H9 (cell line): ENCODE measurements at regions not wholly inside any gene's neighbourhood (a gene's known extent, or its start where the extent isn't known, plus 50 kb on each side); places are given as distances from the start of the nearest gene placed in this dataset.

Source experiments
- DNase-seq: peaks from one replicate; pipeline ENCODE4 v3.0.0-alpha.2; 2017
- H2AFZ ChIP-seq: one replicate; pipeline ENCODE4 v1.6.1; 2013; ENCODE audit warnings: mild to moderate bottlenecking, low read length, control low read depth, moderate library complexity
- H2AK5ac ChIP-seq: 2 replicates; pipeline ENCODE4 v1.6.1; 2013; ENCODE audit warnings: low read length, control low read depth, mixed read lengths; ENCODE audit not compliant: insufficient read length
- H2BK120ac ChIP-seq: one replicate; pipeline ENCODE4 v1.6.1; 2013; ENCODE audit warnings: low read depth, mild to moderate bottlenecking, low read length, control low read depth, inconsistent platforms; ENCODE audit not compliant: poor library complexity, severe bottlenecking
- H2BK12ac ChIP-seq: 2 replicates; pipeline ENCODE4 v1.6.1; 2013; ENCODE audit warnings: low read length, control low read depth, mixed read lengths, low read depth; ENCODE audit not compliant: insufficient read length
- H2BK15ac ChIP-seq: 2 replicates; pipeline ENCODE4 v1.6.1; 2013; ENCODE audit warnings: low read depth, low read length, control low read depth
- H2BK20ac ChIP-seq: one replicate; pipeline ENCODE4 v1.6.1; 2013; ENCODE audit warnings: low read depth, mild to moderate bottlenecking, low read length, control low read depth, inconsistent platforms; ENCODE audit not compliant: poor library complexity, severe bottlenecking
- H2BK5ac ChIP-seq: 2 replicates; pipeline ENCODE4 v1.6.1; 2013; ENCODE audit warnings: low read length, control low read depth, mixed read lengths; ENCODE audit not compliant: insufficient read length
- H3K14ac ChIP-seq: 2 replicates; pipeline ENCODE4 v1.6.1; 2013; ENCODE audit warnings: low read length, control low read depth; ENCODE audit not compliant: insufficient read depth
- H3K18ac ChIP-seq: 2 replicates; pipeline ENCODE4 v1.6.1; 2013; ENCODE audit warnings: low read depth, mild to moderate bottlenecking, mixed read lengths, low read length, control low read depth; ENCODE audit not compliant: insufficient read length
- H3K23ac ChIP-seq: 2 replicates; pipeline ENCODE4 v1.6.1; 2013; ENCODE audit warnings: low read length, control low read depth, mixed read lengths, low read depth; ENCODE audit not compliant: insufficient read length
- H3K23me2 ChIP-seq: 2 replicates; pipeline ENCODE4 v1.6.1; 2013; ENCODE audit warnings: low read depth, mild to moderate bottlenecking, mixed read lengths, low read length, control low read depth; ENCODE audit not compliant: insufficient read length, poor library complexity, severe bottlenecking
- H3K27ac ChIP-seq: 2 replicates; pipeline ENCODE4 v1.5.1; 2013; ENCODE audit warnings: low read length, control low read depth, mixed read lengths, low read depth; ENCODE audit not compliant: insufficient read length
- H3K27me3 ChIP-seq: 2 replicates; pipeline ENCODE4 v1.6.1; 2013; ENCODE audit warnings: low read length, control low read depth, inconsistent platforms; ENCODE audit not compliant: insufficient read depth
- H3K4ac ChIP-seq: 2 replicates; pipeline ENCODE4 v1.6.1; 2013; ENCODE audit warnings: low read depth, mild to moderate bottlenecking, control low read depth, inconsistent platforms, low read length, moderate library complexity
- H3K4me1 ChIP-seq: 2 replicates; pipeline ENCODE4 v1.6.1; 2013; ENCODE audit warnings: low read length, control low read depth, inconsistent platforms; ENCODE audit not compliant: insufficient read depth
- H3K4me2 ChIP-seq: 2 replicates; pipeline ENCODE4 v1.6.1; 2013; ENCODE audit warnings: low read length, control low read depth, mixed read lengths; ENCODE audit not compliant: insufficient read length, insufficient read depth
- H3K56ac ChIP-seq: 2 replicates; pipeline ENCODE4 v1.6.1; 2013; ENCODE audit warnings: low read depth, mild to moderate bottlenecking, mixed read lengths, low read length, control low read depth; ENCODE audit not compliant: insufficient read length
- H3K79me1 ChIP-seq: 2 replicates; pipeline ENCODE4 v1.6.1; 2013; ENCODE audit warnings: low read depth, mild to moderate bottlenecking, moderate library complexity, low read length, control low read depth, inconsistent platforms; ENCODE audit not compliant: insufficient read depth, poor library complexity, severe bottlenecking
- H3K79me2 ChIP-seq: 2 replicates; pipeline ENCODE4 v1.6.1; 2013; ENCODE audit warnings: low read length, control low read depth, inconsistent platforms; ENCODE audit not compliant: insufficient read depth
- H3K9ac ChIP-seq: 2 replicates; pipeline ENCODE4 v1.6.1; 2013; ENCODE audit warnings: low read length, control low read depth, mixed read lengths; ENCODE audit not compliant: insufficient read length; ENCODE audit errors: extremely low read depth
- H3K9me3 ChIP-seq: one replicate; pipeline ENCODE4 v1.6.1; 2013; ENCODE audit warnings: low read depth, low read length, inconsistent platforms; ENCODE audit not compliant: control insufficient read depth
- H3T11ph ChIP-seq: one replicate; pipeline ENCODE4 v1.6.1; 2013; ENCODE audit warnings: mild to moderate bottlenecking, low read length, control low read depth, inconsistent platforms
- H4K20me1 ChIP-seq: one replicate; pipeline ENCODE4 v1.6.1; 2013; ENCODE audit not compliant: control insufficient read depth, insufficient read length, insufficient read depth
- H4K5ac ChIP-seq: 2 replicates; pipeline ENCODE4 v1.6.1; 2013; ENCODE audit warnings: low read depth, mild to moderate bottlenecking, mixed read lengths, low read length, control low read depth; ENCODE audit not compliant: insufficient read length
- H4K8ac ChIP-seq: replicated peaks from 2 replicates; pipeline ENCODE4 v1.6.1; 2013; ENCODE audit warnings: low read length, control low read depth, mixed read lengths, low read depth; ENCODE audit not compliant: insufficient read length
- H4K91ac ChIP-seq: 2 replicates; pipeline ENCODE4 v1.6.1; 2013; ENCODE audit warnings: low read depth, mild to moderate bottlenecking, moderate library complexity, mixed read lengths, low read length, control low read depth; ENCODE audit not compliant: insufficient read length
- H3K27ac Mint-ChIP-seq, 3 experiments: 2 replicates in 2 of 3; 3 replicates in 1 of 3; pipeline ENCODE4 v1.8.0; 2020 to 2021; ENCODE audit warnings: mixed read lengths in 3 of 3, mild to moderate bottlenecking in 1 of 3, moderate library complexity in 1 of 3
- H3K27me3 Mint-ChIP-seq: 2 replicates; pipeline ENCODE4 v1.8.0; 2021; ENCODE audit warnings: low read depth, mild to moderate bottlenecking, moderate library complexity, mixed read lengths
- H3K36me3 Mint-ChIP-seq, 3 experiments: 2 replicates in 2 of 3; 3 replicates in 1 of 3; pipeline ENCODE4 v1.8.0; 2020 to 2021; ENCODE audit warnings: low read depth in 3 of 3, mixed read lengths in 3 of 3; ENCODE audit not compliant: insufficient read depth in 1 of 3
- H3K4me1 Mint-ChIP-seq, 2 experiments: 2 replicates each; pipeline ENCODE4 v1.8.0; 2020; ENCODE audit warnings: mixed read lengths in 2 of 2
- H3K4me3 Mint-ChIP-seq, 2 experiments: 2 replicates in 1 of 2; 3 replicates in 1 of 2; pipeline ENCODE4 v1.8.0; 2020 to 2021; ENCODE audit warnings: mild to moderate bottlenecking in 2 of 2, mixed read lengths in 2 of 2, moderate library complexity in 1 of 2
- H3K9me3 Mint-ChIP-seq, 2 experiments: 2 replicates in 1 of 2; 3 replicates in 1 of 2; pipeline ENCODE4 v1.8.0; 2020; ENCODE audit warnings: mild to moderate bottlenecking in 2 of 2, mixed read lengths in 2 of 2, moderate library complexity in 1 of 2
- CTCF ChIP-seq: fragments of 200-600 bp; sonication (generic); conservative IDR thresholded peaks from 3 replicates; pipeline ENCODE4 v1.8.0; 2021; ENCODE audit warnings: antibody characterized with exemption, mild to moderate bottlenecking
- WGBS: extraction: QIAGEN DNeasy Blood & Tissue Kit; methylation state at CpG from one replicate; pipeline ENCODE4 v1.1.7; 2013; ENCODE audit warnings: missing lambda C conversion rate, low lambda C conversion rate, mixed read lengths; ENCODE audit not compliant: insufficient read length; ENCODE audit errors: extremely low coverage; 5-methylcytosine and 5-hydroxymethylcytosine counted together

- Histone ChIP-seq H3K9me3 (no peaks in the 10 kb centered on the region), H2AK5ac (no peak overlapping the region), H3K23ac (no peak overlapping the region), H3K4ac (no peak overlapping the region), H2BK12ac (no peak overlapping the region), H3K79me2 (no peaks in the 10 kb centered on the region), H3K4me2 (no peak overlapping the region), H2BK5ac (no peak overlapping the region), H4K20me1 (no peaks in the 10 kb centered on the region), H2AFZ (no peak overlapping the region), H3K23me2 (no peaks in the 10 kb centered on the region), H3T11ph (no peak overlapping the region), H2BK20ac (no peak overlapping the region), H3K9ac (no peak overlapping the region), H3K14ac (no peak overlapping the region), H2BK120ac (no peak overlapping the region), H4K8ac (no peak overlapping the region), H3K27me3 (no peaks in the 10 kb centered on the region), H3K56ac (no peak overlapping the region), H4K5ac (no peak overlapping the region), H2BK15ac (no peak overlapping the region), H4K91ac (no peak overlapping the region), H3K79me1 (no peaks in the 10 kb centered on the region), H3K18ac (no peak overlapping the region), H3K4me1 (no peaks in the 10 kb centered on the region), H3K27ac (no peak overlapping the region)
- DNase-seq: no peak
- H3K9me3 Mint-ChIP-seq: no peaks in the 10 kb centered on the region
- WGBS: no CpG with 5 or more reads among the region's 3 CpGs
- no peak overlapping the region for H3K27ac Mint-ChIP-seq
- TF ChIP-seq CTCF: no peak
- no peaks in the 10 kb centered on the region for H3K36me3 Mint-ChIP-seq
- peaks cover 10% of the 10 kb centered on the region for H3K27me3 Mint-ChIP-seq
- H3K4me1 Mint-ChIP-seq: no peaks in the 10 kb centered on the region
- H3K4me3 Mint-ChIP-seq: no peak overlapping the region
These were observed 54.3 kb downstream of the TMEM215 start for GRCh38 chr9:32837551-32838058.
